ENCODE measurements at regions not wholly inside any gene's neighbourhood (a gene's known extent, or its start where the extent isn't known, plus 50 kb on each side); places are given as distances from the start of the nearest gene placed in this dataset.

- Histone ChIP-seq H3K4me3 (no peak overlapping the region), H3K9me3 (replicated peaks; ENCODE audit: control insufficient read depth, insufficient read depth, low read length) (no peaks in the 10 kb centered on the region), H3K27ac (ENCODE audit: control insufficient read depth, insufficient read depth) (no peak overlapping the region), H3K9ac (ENCODE audit: control insufficient read depth, insufficient read depth, low read length) (no peak overlapping the region), H3K79me2 (ENCODE audit: control insufficient read depth, insufficient read depth, low read length) (no peaks in the 10 kb centered on the region), H2AFZ (ENCODE audit: control insufficient read depth, low read depth, low read length) (no peak overlapping the region), H4K20me1 (ENCODE audit: control insufficient read depth, insufficient read depth) (no peaks in the 10 kb centered on the region), H3K36me3 (ENCODE audit: control insufficient read depth in 2 of 2, insufficient read depth in 2 of 2, low read length in 1 of 2) (no peaks in the 10 kb centered on the region), H3K4me1 (ENCODE audit: control insufficient read depth, insufficient read depth, low read length) (no peaks in the 10 kb centered on the region), H3K27me3 (replicated peaks in 1 of 2; ENCODE audit: control insufficient read depth in 2 of 2, insufficient read depth in 2 of 2, low read length in 1 of 2) (no peaks in the 10 kb centered on the region), H3K4me2 (ENCODE audit: control insufficient read depth, insufficient read depth) (no peak overlapping the region)
- POLR2A ChIA-PET = no interaction called here
- intact Hi-C loops (cut with micrococcal nuclease; ENCODE audit: unreplicated experiment) = no loop called here
- TF ChIP-seq CHD1 (IDR thresholded peaks at IDR 0.05; ENCODE audit: low read depth, low read length) = no peak
- TF ChIP-seq, protein P1, sequence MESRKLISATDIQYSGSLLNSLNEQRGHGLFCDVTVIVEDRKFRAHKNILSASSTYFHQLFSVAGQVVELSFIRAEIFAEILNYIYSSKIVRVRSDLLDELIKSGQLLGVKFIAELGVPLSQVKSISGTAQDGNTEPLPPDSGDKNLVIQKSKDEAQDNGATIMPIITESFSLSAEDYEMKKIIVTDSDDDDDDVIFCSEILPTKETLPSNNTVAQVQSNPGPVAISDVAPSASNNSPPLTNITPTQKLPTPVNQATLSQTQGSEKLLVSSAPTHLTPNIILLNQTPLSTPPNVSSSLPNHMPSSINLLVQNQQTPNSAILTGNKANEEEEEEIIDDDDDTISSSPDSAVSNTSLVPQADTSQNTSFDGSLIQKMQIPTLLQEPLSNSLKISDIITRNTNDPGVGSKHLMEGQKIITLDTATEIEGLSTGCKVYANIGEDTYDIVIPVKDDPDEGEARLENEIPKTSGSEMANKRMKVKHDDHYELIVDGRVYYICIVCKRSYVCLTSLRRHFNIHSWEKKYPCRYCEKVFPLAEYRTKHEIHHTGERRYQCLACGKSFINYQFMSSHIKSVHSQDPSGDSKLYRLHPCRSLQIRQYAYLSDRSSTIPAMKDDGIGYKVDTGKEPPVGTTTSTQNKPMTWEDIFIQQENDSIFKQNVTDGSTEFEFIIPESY (IDR thresholded peaks at IDR 0.05) = no peak
- TF ChIP-seq STAT1 (conservative IDR thresholded peaks at IDR 0.05) = no peak
- no peak for TF ChIP-seq RAD51 (IDR thresholded peaks at IDR 0.05)
- TF ChIP-seq BCL3 (IDR thresholded peaks at IDR 0.05; ENCODE audit: borderline replicate concordance, insufficient read depth, low read depth, low read length, poor library complexity, severe bottlenecking) = no peak
- TF ChIP-seq ZNF384 (IDR thresholded peaks at IDR 0.05; ENCODE audit: borderline replicate concordance, low read depth, low read length) = no peak
- in situ Hi-C loops (cut with MboI) = no loop called here
- BruUV-seq (replicated peaks) = no TSS peak
- RAD21 ChIA-PET (ENCODE audit: unreplicated experiment) = no interaction called here
- CTCF ChIA-PET = no interaction called here
- ATAC-seq = no peak
- DNase-seq (ENCODE audit: low read depth, low spot score) = no peak
- SMC1A ChIA-PET (ENCODE audit: uncharacterized antibody, unreplicated experiment) = interaction anchor here (1.8 kb wide), 1 partner anchor 10 kb away, joined by 8 read pairs; no protein-coding TSS in a partner anchor
- no peak for FAIRE-seq
Observed at GRCh38 chr7:109695419-109695818, 1125.7 kb downstream of the DNAJB9 start.
